NCI-H446 treated with DMSO at 0.1 percent for 48 hours (cell line): ENCODE measurements at regions not wholly inside any gene's neighbourhood (a gene's known extent, or its start where the extent isn't known, plus 50 kb on each side); places are given as distances from the start of the nearest gene placed in this dataset.
"Not testable (repeated sequence)": the region's sequence is repeated elsewhere in the genome, so short reads cannot be mapped to it uniquely, and the experiment has no call there.

Experiments
- DNase-seq: peaks from one replicate; lab custom pipeline; 2025; lab: John Stamatoyannopoulos, UW

DNA sequence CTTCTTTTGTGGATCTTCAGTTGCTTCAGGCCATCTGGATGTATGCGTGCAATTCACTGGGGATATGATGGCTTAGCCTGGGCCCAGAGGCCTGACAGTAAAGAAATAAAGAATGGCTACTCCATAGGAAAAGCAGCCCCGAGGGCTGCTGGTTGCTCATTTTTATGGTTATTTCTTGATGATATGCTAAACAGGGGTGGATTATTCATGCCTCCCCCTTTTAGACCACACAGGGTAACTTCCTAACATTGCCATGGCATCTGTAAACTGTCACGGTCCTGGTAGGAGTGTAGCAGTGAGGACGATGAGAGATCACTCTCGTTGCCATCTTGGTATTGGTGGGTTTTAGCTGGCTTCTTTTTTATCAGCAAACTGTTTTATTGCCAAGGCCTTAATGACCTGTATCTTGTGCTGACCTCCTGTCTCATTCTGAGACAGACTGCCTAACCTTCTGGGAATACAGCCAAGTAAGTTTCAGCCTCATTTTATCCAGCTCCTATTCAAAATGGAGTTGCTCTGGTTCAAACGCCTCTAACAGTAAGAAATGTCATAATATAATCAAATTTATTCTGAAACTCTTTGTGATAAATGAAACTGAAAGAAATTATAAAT lies 60.5 kb downstream of the DSEL start:
- no peak for DNase-seq

DNA sequence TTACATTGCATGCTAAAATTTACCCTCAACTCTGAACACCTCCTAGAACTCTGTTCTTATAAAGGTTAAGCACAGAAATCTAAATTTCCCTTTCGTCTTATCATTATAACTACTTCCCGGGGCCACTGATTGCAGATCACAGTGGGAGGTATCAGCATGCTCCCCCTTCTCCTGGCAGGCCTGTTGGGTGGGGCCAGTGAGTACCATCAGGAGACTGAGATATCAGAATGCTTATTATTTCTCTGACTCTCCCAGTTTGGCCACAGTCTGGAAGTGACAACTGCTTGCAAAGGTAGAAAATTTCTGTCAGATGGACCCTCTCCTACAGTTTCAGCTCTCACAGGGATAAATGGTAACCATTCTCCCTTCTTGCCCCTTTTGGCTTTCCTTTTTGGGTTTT lies 62.6 kb downstream of the DSEL start:
- DNase-seq: no peak

DNA sequence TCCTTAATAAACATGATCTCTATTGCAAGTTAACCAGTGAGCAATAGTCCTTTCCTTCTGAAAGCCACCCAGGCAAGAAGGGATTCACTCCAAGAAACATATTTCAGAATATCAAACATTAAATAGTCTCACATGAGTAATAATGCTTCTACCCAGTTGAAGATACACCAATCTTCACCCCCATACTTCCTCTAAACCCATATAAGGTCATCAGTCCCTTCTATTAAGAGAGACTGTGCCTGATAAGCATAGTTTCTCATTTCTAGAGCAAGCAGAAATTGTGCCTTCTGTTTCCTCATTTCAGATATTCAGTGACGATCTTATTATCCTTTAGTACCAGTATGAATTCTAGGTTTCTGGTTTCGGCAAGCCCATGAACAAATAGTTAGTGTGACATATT lies 64.6 kb downstream of the DSEL start:
- DNase-seq: no peak

DNA sequence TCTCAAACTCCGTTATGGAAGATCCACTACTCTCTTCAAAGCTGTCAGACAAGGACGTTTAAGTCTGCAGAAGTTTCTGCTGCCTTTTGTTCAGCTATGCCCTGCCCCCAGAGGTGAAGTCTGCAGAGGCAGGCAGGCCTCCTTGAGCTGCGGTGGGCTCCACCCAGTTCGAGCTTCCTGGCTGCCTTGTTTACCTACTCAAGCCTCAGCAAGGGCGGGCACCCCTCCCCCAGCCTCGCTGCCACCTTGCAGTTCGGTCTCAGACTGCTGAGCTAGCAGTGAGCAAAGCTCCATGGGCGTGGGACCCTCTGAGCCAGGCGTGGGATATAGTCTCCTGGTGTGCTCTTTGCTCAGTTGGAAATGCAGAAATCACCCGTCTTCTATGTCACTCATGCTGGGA lies 65.4 kb downstream of the DSEL start:
- not testable (repeated sequence) for DNase-seq

- no peak for DNase-seq
Measured at GRCh38 chr18:67433971-67434370, 82.5 kb downstream of the DSEL start.

GRCh38 chr18:67432806-67433205 lies 83.7 kb downstream of the DSEL start:
- no peak for DNase-seq

DNA sequence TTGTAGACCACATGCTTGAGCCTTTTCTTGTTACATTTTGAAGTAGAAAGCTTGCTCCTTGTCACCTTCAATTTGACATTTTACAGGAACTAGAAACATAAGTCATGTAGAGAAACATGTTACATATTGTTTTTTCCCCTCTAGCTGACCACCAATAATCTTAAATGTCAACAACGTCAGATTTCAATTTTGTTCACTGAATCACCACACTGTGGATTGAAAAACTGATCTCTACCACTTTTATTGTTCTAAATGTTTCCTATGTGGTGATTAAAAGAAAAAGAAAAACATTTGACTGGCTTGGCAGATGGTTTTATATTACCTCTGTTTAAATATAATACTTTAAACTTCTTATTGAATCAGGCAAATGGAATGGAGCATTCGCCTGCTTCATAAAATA lies 87.7 kb downstream of the DSEL start:
- DNase-seq: no peak

- no peak for DNase-seq
Measured at GRCh38 chr18:67428158-67428557, 88.4 kb downstream of the DSEL start.

- DNase-seq: no peak
Measured at GRCh38 chr18:67426486-67426885, 90.0 kb downstream of the DSEL start.

GRCh38 chr18:67425672-67426071 lies 90.8 kb downstream of the DSEL start:
- DNase-seq: no peak

DNA sequence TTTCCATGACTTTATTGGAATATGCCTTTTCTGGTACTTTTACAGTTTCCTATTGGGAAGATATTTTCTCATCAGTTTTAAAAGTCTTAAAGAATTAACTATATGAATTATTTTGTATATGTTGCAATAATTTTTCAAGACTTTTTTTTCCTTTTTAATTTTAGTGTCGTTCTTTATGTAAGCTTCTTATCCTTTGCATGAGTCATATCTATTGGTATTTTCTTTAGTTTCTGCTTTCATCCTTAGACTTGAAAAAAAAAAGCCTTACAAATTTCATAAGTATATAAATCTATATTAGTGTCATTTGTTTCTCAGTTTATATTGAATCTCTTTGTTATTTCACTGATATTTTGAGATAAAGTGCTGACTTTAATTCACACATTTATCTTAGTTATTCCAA lies 94.9 kb downstream of the DSEL start:
- no peak for DNase-seq

- no peak for DNase-seq
Measured at GRCh38 chr18:67417864-67418523, 98.5 kb downstream of the DSEL start.

- DNase-seq: no peak
Measured at GRCh38 chr18:67411116-67411515, 105.4 kb downstream of the DSEL start.

DNA sequence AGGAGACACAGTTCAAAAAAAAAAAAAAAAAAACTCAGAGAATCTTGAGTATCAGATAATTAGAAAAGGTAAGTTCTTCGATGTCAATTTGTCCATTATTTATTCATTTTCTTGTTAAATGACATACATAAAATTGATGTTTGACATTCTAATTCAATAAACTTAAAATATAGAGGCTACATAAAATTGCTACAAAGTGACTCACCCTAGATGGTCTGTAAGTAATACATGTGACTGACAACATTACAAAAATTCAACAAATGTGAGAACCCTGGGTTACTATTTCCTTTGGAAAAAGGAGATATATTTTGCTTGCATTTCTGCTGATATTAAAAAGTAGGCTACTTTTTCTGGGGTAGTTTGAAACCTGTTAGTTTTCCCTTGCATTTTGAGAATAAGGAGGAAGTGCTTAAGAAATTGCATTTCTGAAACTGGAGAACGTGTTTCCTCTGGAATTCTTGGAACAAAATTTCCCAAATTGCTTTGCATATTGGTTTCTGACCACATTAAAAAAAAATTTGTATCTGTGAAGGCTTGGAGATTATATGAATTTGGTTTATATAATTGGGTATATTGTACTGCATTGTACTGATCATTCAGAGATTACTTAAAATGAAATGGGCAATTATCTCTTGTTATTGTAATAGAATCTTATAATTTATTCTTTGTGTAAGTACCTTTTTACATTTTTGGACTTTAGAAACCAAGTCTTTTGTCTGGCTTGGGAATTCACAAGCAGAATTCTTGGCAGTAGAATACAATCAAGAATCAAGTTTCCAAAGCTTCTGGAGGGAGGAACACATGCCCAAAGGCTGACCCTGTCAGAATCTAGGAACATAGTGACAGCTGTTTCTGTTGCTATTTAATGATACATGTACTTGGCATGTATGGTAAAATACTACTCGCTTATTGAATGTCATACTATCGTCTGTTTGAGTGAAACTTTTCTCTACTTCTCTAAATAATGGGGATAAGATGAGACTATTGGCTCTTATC lies 106.1 kb downstream of the DSEL start:
- no peak for DNase-seq

DNA sequence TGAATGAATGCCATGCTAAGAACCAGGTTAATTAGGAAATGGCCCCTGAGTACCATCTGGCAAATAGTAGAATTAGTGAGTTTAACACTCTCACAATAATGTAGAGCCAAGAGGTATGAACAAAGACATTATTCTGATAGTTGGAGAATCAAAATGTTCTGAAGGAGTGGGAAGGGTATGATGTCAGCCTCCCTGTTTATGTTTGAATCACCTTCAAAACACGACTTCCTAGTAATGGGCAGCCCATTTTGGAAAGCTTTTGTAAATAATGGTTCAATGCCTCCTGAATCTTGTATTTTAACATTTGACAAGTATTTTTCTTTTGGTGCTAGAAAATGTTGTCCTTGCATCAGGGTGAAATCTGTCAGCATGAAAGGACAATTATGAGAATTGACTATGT lies 108.3 kb downstream of the DSEL start:
- DNase-seq: no peak

GRCh38 chr18:67406714-67407113 lies 109.8 kb downstream of the DSEL start:
- no peak for DNase-seq

DNA sequence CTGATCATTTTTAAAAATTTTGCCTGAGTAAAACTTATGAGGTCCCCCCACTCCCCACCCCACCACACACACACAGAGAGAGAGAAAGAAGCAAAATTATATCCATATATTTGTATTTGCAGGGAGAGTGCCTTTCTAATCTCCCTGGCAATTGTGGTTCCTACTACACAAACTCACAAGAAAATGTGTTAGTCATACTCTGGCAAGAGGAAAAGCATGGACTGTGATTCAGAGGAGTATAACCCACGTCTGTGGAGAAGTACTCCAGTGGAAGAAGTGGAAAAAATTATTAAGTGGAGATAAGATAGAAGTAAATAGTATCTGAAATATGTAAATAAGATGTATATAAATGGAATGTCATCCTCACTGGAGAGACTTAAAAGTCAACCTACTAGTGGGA lies 114.0 kb downstream of the DSEL start:
- DNase-seq: no peak

GRCh38 chr18:67400502-67401117 lies 115.9 kb downstream of the DSEL start:
- DNase-seq: no peak

DNA sequence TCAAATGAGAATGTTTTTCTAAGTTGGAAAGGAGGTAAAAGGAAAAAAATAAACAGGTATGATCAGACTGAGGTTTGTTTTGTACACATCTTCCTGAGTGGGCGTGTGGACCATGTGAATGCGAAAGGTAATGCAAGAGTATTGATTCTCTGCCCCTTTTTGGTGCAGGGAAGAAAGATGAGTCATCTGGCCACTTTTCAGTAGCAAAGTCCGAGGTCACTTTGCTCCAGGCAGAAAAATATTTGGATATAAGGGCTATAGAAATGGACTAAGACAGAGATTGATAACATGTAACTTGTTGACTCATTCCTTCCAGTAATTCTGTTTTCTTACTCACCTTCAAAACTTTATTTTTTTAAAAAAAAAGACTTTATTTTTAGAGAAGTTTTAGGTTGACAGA lies 130.5 kb downstream of the DSEL start:
- no peak for DNase-seq

GRCh38 chr18:67385455-67385854 lies 131.1 kb downstream of the DSEL start:
- DNase-seq: no peak

DNA sequence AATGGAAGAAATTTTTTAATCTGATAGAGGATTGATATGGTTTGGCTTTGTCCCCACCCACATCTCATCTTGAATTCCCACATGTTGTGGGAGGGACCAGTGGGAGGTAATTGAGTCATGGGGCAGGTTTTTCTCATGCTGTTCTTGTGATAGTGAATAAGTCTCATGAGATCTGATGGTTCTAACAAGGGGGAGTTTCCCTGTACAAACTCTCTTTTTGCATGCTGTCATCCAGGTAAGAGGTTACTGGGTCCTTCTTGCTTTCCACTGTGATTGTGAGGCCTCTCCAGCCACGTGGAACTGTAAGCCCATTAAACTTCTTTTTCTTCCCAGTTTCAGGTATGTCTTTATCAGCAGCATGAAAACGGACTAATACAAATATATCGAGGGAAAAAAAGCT lies 132.5 kb downstream of the DSEL start:
- not testable (repeated sequence) for DNase-seq

GRCh38 chr18:67381608-67382150 lies 134.8 kb downstream of the DSEL start:
- DNase-seq: no peak
